NCI-H128 (cell line): ENCODE measurements at regions not wholly inside any gene's neighbourhood (a gene's known extent, or its start where the extent isn't known, plus 50 kb on each side); places are given as distances from the start of the nearest gene placed in this dataset.

Experiments
- DNase-seq: peaks from one replicate; lab custom pipeline; 2025; ENCODE audit not compliant: unreplicated experiment; lab: John Stamatoyannopoulos, UW

DNA sequence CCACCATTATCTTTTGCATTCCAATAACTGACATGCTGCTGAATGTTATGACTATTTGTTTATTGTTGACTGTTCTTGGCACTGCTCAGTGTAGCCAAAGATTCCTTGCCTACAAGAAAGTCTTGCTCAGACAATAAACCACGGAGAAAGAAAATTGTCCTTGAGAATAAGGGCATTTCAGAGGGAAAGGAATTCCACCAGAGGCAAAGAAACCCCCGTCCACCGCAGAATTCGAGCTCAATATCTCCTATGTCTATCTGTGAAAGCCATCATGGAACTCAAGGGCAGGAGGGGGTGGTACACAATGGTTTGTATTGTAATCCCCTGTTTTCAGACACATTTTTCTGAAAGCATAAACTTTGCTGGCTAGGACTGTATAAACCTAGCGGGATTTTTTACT is 70.3 kb upstream of the ADAMTS16 start:
- no peak for DNase-seq

DNA sequence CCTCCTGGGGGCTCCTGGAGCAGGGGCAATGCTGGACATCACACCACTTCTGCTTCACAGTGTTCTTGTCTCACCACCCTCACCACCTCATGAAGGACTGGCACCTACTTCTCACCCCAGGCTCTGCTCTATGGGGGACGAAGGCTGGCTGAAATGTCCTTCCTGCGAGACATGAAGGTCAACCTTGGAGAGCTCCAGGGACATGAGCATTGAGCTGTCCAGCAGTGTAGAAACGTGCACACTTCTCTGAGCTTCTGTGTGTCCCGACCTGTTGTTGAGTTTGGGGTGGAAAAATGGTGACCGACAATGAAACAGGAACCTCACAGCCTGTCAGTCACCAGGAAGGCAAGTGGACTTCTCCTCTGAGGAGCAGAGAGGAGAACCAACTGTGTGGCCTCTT is 68.6 kb upstream of the ADAMTS16 start:
- no peak for DNase-seq

DNA sequence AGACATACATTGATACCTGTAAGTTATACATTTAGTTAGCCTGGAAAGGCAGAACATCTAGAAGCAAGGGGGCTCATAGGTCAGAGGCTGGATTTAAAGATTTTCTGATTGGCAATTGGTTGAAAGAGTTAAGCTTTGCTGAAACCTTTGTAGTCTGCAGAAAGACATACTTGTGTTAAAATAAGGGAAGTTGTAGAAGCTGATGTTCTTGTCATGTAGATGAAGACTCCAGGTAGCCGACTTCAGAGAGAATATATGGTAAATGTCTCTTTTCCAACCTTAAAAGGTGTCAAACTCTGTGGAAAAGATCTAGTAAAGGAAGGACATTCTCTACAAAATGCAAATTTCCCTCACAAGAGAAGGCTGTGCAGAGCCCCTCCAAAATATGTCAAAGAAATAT is 62.9 kb upstream of the ADAMTS16 start:
- DNase-seq: no peak

DNA sequence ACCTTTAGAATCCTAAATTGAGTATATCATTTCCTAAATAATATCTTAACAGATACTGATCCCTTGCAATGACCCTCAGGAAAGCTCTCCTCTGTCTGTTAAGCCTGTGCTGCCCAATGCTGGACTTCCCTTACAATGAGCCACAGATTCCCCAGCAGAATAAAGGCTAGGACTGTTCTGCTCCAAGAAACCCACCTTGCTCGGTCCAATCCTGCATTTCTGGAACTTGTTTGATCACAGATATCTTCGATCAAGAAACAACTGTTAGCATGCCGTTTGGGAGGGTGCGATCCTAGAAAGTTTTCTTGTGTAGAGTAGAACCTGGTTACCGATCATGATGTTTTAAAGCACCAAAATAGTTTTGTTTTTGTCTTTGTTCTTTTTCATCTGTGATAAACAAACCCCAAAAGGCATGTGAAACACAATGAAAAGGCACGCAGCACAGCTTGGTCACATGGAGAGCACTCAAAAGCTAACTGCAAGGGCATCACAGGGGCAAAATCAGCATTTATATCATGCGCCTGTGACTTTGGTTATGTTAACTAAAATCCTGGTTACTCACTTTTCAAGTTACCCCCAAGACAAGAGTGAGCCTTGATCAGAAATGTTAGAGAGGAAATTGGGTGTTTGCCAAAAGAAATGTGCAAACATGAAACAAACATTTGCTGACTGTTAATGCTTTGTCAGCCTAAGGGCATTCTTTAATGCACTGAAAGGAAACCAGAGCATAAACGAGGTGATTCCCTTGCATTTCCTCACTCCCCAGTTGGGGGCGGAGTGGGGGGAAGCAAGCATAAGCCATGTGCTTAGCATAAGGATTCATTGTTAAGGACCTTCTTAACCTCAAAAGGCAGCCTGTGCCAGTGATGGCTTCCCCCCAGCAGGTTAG is 61.9 kb upstream of the ADAMTS16 start:
- DNase-seq: no peak

DNA sequence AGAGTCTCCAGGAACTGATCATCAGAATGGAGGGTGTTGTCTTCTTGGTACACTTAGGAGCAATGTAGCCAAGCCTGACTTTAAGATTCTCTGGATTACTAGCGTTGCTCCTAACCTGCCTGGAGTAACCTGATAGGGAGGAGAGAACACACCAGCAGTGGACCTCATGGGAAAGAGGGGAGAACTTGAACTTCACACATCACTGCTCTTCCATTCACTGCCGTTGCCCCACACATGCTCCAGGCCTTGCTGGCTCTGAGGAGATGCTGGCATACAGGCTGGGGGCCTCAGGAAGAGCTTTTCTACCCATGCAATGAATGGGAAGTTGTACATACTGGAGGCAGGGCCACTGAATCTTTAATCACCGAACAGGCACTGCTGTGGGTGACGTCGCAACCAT is 60.3 kb upstream of the ADAMTS16 start:
- DNase-seq: no peak

DNA sequence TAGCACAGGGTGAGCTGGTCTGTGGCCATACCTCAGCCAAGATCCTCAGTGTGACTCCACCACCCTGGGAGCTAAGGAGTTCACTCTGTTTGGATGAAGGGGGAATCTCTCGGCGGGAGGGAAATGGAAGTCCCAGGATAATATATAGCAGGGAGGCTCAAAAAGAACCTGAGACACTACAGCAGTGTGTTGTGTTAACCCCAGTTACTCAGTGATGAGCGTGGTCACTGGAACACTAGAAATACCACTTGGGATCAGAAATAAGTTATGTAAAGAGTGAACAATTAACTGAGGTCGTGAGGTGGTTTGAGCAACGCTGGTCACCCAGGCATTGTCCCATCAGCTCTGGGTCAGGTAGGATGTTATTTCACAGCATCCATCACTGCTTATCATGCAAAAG is 59.3 kb upstream of the ADAMTS16 start:
- no peak for DNase-seq

DNA sequence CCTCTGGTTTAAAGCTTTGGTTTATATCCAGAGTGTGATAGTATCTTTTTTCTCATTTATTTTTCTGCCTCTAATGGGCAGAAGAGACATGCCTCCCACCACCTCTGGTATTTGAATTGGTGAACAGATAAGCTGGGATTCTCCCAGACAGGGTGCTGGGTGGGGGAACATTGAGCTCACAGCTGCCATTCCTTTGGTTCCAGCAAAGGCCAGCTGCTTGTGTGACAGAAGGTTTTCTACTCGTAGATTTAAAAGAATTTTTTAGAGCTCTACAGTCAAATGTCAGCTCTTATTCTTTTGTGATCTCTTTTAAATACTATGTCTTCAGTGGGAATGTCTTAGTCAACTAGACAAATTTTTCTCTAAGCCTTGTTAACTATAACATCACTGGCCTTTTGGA is 54.7 kb upstream of the ADAMTS16 start:
- no peak for DNase-seq

DNA sequence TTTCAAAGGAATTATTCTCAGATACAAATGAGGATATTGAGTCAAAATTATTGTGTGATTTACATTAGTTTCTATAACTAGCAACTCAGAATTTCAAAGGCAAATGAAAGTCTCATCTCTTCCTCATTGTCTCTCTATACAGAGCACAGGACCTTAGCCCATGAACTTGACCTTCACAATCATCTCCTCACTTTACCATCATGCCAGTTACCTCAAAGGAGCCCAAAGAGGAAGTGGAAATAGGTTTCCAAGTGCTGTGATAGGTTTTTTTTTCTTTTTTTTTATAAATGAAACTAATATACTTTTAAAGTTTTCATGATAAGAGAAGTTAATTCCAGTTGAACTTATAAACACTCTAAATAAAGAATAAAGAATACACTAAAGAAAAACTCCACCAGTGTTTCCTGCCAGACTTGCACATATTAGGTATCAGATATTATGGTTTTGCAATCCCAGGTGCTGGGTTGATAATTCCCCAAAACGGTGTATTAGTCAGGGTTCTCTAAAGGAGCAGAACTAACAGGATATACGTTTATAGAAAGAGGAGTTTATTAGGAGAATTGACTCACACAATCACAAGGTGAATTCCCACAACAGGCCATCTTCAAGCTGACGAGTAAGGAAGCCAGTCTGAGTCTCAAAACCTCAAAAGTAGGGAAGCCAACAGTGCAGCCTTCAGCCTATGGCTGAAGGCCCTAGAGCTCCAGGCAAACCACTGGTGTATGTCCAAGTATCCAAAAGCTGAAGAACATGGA is 50.1 kb upstream of the ADAMTS16 start:
- DNase-seq: no peak
